ENCODE measurements at regions not wholly inside any gene's neighbourhood (a gene's known extent, or its start where the extent isn't known, plus 50 kb on each side); places are given as distances from the start of the nearest gene placed in this dataset.

GRCh38 chr13:91214031-91214430, 133.5 kb upstream of the MIR17HG start:
- Mint-ChIP-seq H3K4me3 (no peak overlapping the region), H3K27ac (no peak overlapping the region), H3K9me3 (no peaks in the 10 kb centered on the region), H3K36me3 (no peaks in the 10 kb centered on the region), H3K27me3 (peaks cover 46% of the 10 kb centered on the region), H3K4me1 (peaks cover 2% of the 10 kb centered on the region)
- DNase-seq: no peak

- no peak overlapping the region for H3K4me3 Mint-ChIP-seq
- H3K27ac Mint-ChIP-seq: no peak overlapping the region
- H3K9me3 Mint-ChIP-seq: no peaks in the 10 kb centered on the region
- DNase-seq: no peak
- peaks cover 2% of the 10 kb centered on the region for H3K4me1 Mint-ChIP-seq
- H3K27me3 Mint-ChIP-seq: peaks cover 39% of the 10 kb centered on the region
- H3K36me3 Mint-ChIP-seq: no peaks in the 10 kb centered on the region
Measured at GRCh38 chr13:91216928-91217700, 130.4 kb upstream of the MIR17HG start.

GRCh38 chr13:91219201-91219600, 128.3 kb upstream of the MIR17HG start:
- H3K9me3 Mint-ChIP-seq: no peaks in the 10 kb centered on the region
- no peaks in the 10 kb centered on the region for H3K4me1 Mint-ChIP-seq
- no peak for DNase-seq
- H3K27me3 Mint-ChIP-seq: peaks cover 20% of the 10 kb centered on the region
- H3K36me3 Mint-ChIP-seq: no peaks in the 10 kb centered on the region
- no peak overlapping the region for H3K27ac Mint-ChIP-seq
- no peak overlapping the region for H3K4me3 Mint-ChIP-seq

- Mint-ChIP-seq H3K9me3 (no peaks in the 10 kb centered on the region), H3K4me1 (no peaks in the 10 kb centered on the region), H3K4me3 (no peak overlapping the region), H3K36me3 (no peaks in the 10 kb centered on the region), H3K27ac (no peak overlapping the region), H3K27me3 (peaks cover 11% of the 10 kb centered on the region)
- DNase-seq: no peak
Measured at GRCh38 chr13:91220872-91221271, 126.6 kb upstream of the MIR17HG start.

GRCh38 chr13:91228108-91228507, 119.4 kb upstream of the MIR17HG start:
- DNase-seq: no peak
- H3K27me3 Mint-ChIP-seq: no peaks in the 10 kb centered on the region
- no peaks in the 10 kb centered on the region for H3K4me1 Mint-ChIP-seq
- no peaks in the 10 kb centered on the region for H3K9me3 Mint-ChIP-seq
- H3K36me3 Mint-ChIP-seq: no peaks in the 10 kb centered on the region
- H3K4me3 Mint-ChIP-seq: no peak overlapping the region
- H3K27ac Mint-ChIP-seq: no peak overlapping the region

- H3K27me3 Mint-ChIP-seq: no peaks in the 10 kb centered on the region
- no peak for DNase-seq
- H3K4me1 Mint-ChIP-seq: no peaks in the 10 kb centered on the region
- H3K4me3 Mint-ChIP-seq: no peak overlapping the region
- H3K36me3 Mint-ChIP-seq: no peaks in the 10 kb centered on the region
- H3K27ac Mint-ChIP-seq: no peak overlapping the region
- H3K9me3 Mint-ChIP-seq: no peaks in the 10 kb centered on the region
Measured at GRCh38 chr13:91228940-91229339, 118.5 kb upstream of the MIR17HG start.

- Mint-ChIP-seq H3K9me3 (no peaks in the 10 kb centered on the region), H3K4me1 (no peaks in the 10 kb centered on the region), H3K36me3 (no peaks in the 10 kb centered on the region), H3K4me3 (no peak overlapping the region), H3K27me3 (no peaks in the 10 kb centered on the region), H3K27ac (no peak overlapping the region)
- no peak for DNase-seq
Measured at GRCh38 chr13:91232716-91233115, 114.8 kb upstream of the MIR17HG start.

- Mint-ChIP-seq H3K27ac (no peak overlapping the region), H3K36me3 (no peaks in the 10 kb centered on the region), H3K27me3 (no peaks in the 10 kb centered on the region), H3K4me1 (no peaks in the 10 kb centered on the region), H3K9me3 (no peaks in the 10 kb centered on the region), H3K4me3 (no peak overlapping the region)
- DNase-seq: no peak
Measured at GRCh38 chr13:91233291-91233690, 114.2 kb upstream of the MIR17HG start.

GRCh38 chr13:91236182-91236581, 111.3 kb upstream of the MIR17HG start:
- H3K36me3 Mint-ChIP-seq: no peaks in the 10 kb centered on the region
- H3K4me1 Mint-ChIP-seq: no peaks in the 10 kb centered on the region
- H3K9me3 Mint-ChIP-seq: no peaks in the 10 kb centered on the region
- no peaks in the 10 kb centered on the region for H3K27me3 Mint-ChIP-seq
- no peak overlapping the region for H3K4me3 Mint-ChIP-seq
- DNase-seq: no peak
- no peak overlapping the region for H3K27ac Mint-ChIP-seq

GRCh38 chr13:91236921-91237320, 110.6 kb upstream of the MIR17HG start:
- no peaks in the 10 kb centered on the region for H3K9me3 Mint-ChIP-seq
- no peaks in the 10 kb centered on the region for H3K4me1 Mint-ChIP-seq
- H3K4me3 Mint-ChIP-seq: no peak overlapping the region
- H3K36me3 Mint-ChIP-seq: no peaks in the 10 kb centered on the region
- no peak overlapping the region for H3K27ac Mint-ChIP-seq
- H3K27me3 Mint-ChIP-seq: no peaks in the 10 kb centered on the region
- DNase-seq: no peak

- H3K27ac Mint-ChIP-seq: no peak overlapping the region
- DNase-seq: no peak
- no peaks in the 10 kb centered on the region for H3K9me3 Mint-ChIP-seq
- H3K27me3 Mint-ChIP-seq: no peaks in the 10 kb centered on the region
- H3K4me1 Mint-ChIP-seq: no peaks in the 10 kb centered on the region
- H3K36me3 Mint-ChIP-seq: no peaks in the 10 kb centered on the region
- no peak overlapping the region for H3K4me3 Mint-ChIP-seq
Measured at GRCh38 chr13:91238036-91238435, 109.5 kb upstream of the MIR17HG start.

GRCh38 chr13:91240341-91240740, 107.1 kb upstream of the MIR17HG start:
- Mint-ChIP-seq H3K9me3 (no peaks in the 10 kb centered on the region), H3K4me3 (no peak overlapping the region), H3K27ac (no peak overlapping the region), H3K27me3 (no peaks in the 10 kb centered on the region), H3K36me3 (no peaks in the 10 kb centered on the region), H3K4me1 (no peaks in the 10 kb centered on the region)
- DNase-seq: no peak

GRCh38 chr13:91241221-91241933, 106.1 kb upstream of the MIR17HG start:
- Mint-ChIP-seq H3K27me3 (no peaks in the 10 kb centered on the region), H3K4me3 (no peak overlapping the region), H3K36me3 (no peaks in the 10 kb centered on the region), H3K4me1 (no peaks in the 10 kb centered on the region), H3K9me3 (no peaks in the 10 kb centered on the region), H3K27ac (no peak overlapping the region)
- DNase-seq: no peak

GRCh38 chr13:91242652-91243051, 104.8 kb upstream of the MIR17HG start:
- no peak overlapping the region for H3K4me3 Mint-ChIP-seq
- H3K9me3 Mint-ChIP-seq: no peaks in the 10 kb centered on the region
- no peak overlapping the region for H3K27ac Mint-ChIP-seq
- H3K36me3 Mint-ChIP-seq: no peaks in the 10 kb centered on the region
- no peak for DNase-seq
- no peaks in the 10 kb centered on the region for H3K4me1 Mint-ChIP-seq
- H3K27me3 Mint-ChIP-seq: peaks cover 3% of the 10 kb centered on the region

GRCh38 chr13:91245288-91245687, 102.2 kb upstream of the MIR17HG start:
- no peak for DNase-seq
- H3K4me1 Mint-ChIP-seq: no peaks in the 10 kb centered on the region
- no peak overlapping the region for H3K27ac Mint-ChIP-seq
- H3K27me3 Mint-ChIP-seq: peaks cover 8% of the 10 kb centered on the region
- no peak overlapping the region for H3K4me3 Mint-ChIP-seq
- no peaks in the 10 kb centered on the region for H3K9me3 Mint-ChIP-seq
- H3K36me3 Mint-ChIP-seq: no peaks in the 10 kb centered on the region

- no peak for DNase-seq
- H3K36me3 Mint-ChIP-seq: no peaks in the 10 kb centered on the region
- H3K4me3 Mint-ChIP-seq: no peak overlapping the region
- H3K9me3 Mint-ChIP-seq: no peaks in the 10 kb centered on the region
- peaks cover 8% of the 10 kb centered on the region for H3K27me3 Mint-ChIP-seq
- no peak overlapping the region for H3K27ac Mint-ChIP-seq
- no peaks in the 10 kb centered on the region for H3K4me1 Mint-ChIP-seq
Measured at GRCh38 chr13:91247768-91248167, 99.7 kb upstream of the MIR17HG start.

All from activated naive CD8-positive, alpha-beta T cell treated with anti-CD3 and anti-CD28 coated beads for 36 hours (primary cell).